H9 (cell line): ENCODE measurements at regions not wholly inside any gene's neighbourhood (a gene's known extent, or its start where the extent isn't known, plus 50 kb on each side); places are given as distances from the start of the nearest gene placed in this dataset.

ENCODE experiments used
- DNase-seq: peaks from one replicate; pipeline ENCODE4 v3.0.0-alpha.2; 2017
- H2AFZ ChIP-seq: one replicate; pipeline ENCODE4 v1.6.1; 2013; ENCODE audit warnings: mild to moderate bottlenecking, low read length, control low read depth, moderate library complexity
- H2AK5ac ChIP-seq: 2 replicates; pipeline ENCODE4 v1.6.1; 2013; ENCODE audit warnings: low read length, control low read depth, mixed read lengths; ENCODE audit not compliant: insufficient read length
- H2BK120ac ChIP-seq: one replicate; pipeline ENCODE4 v1.6.1; 2013; ENCODE audit warnings: low read depth, mild to moderate bottlenecking, low read length, control low read depth, inconsistent platforms; ENCODE audit not compliant: poor library complexity, severe bottlenecking
- H2BK12ac ChIP-seq: 2 replicates; pipeline ENCODE4 v1.6.1; 2013; ENCODE audit warnings: low read length, control low read depth, mixed read lengths, low read depth; ENCODE audit not compliant: insufficient read length
- H2BK15ac ChIP-seq: 2 replicates; pipeline ENCODE4 v1.6.1; 2013; ENCODE audit warnings: low read depth, low read length, control low read depth
- H2BK20ac ChIP-seq: one replicate; pipeline ENCODE4 v1.6.1; 2013; ENCODE audit warnings: low read depth, mild to moderate bottlenecking, low read length, control low read depth, inconsistent platforms; ENCODE audit not compliant: poor library complexity, severe bottlenecking
- H2BK5ac ChIP-seq: 2 replicates; pipeline ENCODE4 v1.6.1; 2013; ENCODE audit warnings: low read length, control low read depth, mixed read lengths; ENCODE audit not compliant: insufficient read length
- H3K14ac ChIP-seq: 2 replicates; pipeline ENCODE4 v1.6.1; 2013; ENCODE audit warnings: low read length, control low read depth; ENCODE audit not compliant: insufficient read depth
- H3K18ac ChIP-seq: 2 replicates; pipeline ENCODE4 v1.6.1; 2013; ENCODE audit warnings: low read depth, mild to moderate bottlenecking, mixed read lengths, low read length, control low read depth; ENCODE audit not compliant: insufficient read length
- H3K23ac ChIP-seq: 2 replicates; pipeline ENCODE4 v1.6.1; 2013; ENCODE audit warnings: low read length, control low read depth, mixed read lengths, low read depth; ENCODE audit not compliant: insufficient read length
- H3K23me2 ChIP-seq: 2 replicates; pipeline ENCODE4 v1.6.1; 2013; ENCODE audit warnings: low read depth, mild to moderate bottlenecking, mixed read lengths, low read length, control low read depth; ENCODE audit not compliant: insufficient read length, poor library complexity, severe bottlenecking
- H3K27ac ChIP-seq: 2 replicates; pipeline ENCODE4 v1.5.1; 2013; ENCODE audit warnings: low read length, control low read depth, mixed read lengths, low read depth; ENCODE audit not compliant: insufficient read length
- H3K27me3 ChIP-seq: 2 replicates; pipeline ENCODE4 v1.6.1; 2013; ENCODE audit warnings: low read length, control low read depth, inconsistent platforms; ENCODE audit not compliant: insufficient read depth
- H3K4ac ChIP-seq: 2 replicates; pipeline ENCODE4 v1.6.1; 2013; ENCODE audit warnings: low read depth, mild to moderate bottlenecking, control low read depth, inconsistent platforms, low read length, moderate library complexity
- H3K4me1 ChIP-seq: 2 replicates; pipeline ENCODE4 v1.6.1; 2013; ENCODE audit warnings: low read length, control low read depth, inconsistent platforms; ENCODE audit not compliant: insufficient read depth
- H3K4me2 ChIP-seq: 2 replicates; pipeline ENCODE4 v1.6.1; 2013; ENCODE audit warnings: low read length, control low read depth, mixed read lengths; ENCODE audit not compliant: insufficient read length, insufficient read depth
- H3K56ac ChIP-seq: 2 replicates; pipeline ENCODE4 v1.6.1; 2013; ENCODE audit warnings: low read depth, mild to moderate bottlenecking, mixed read lengths, low read length, control low read depth; ENCODE audit not compliant: insufficient read length
- H3K79me1 ChIP-seq: 2 replicates; pipeline ENCODE4 v1.6.1; 2013; ENCODE audit warnings: low read depth, mild to moderate bottlenecking, moderate library complexity, low read length, control low read depth, inconsistent platforms; ENCODE audit not compliant: insufficient read depth, poor library complexity, severe bottlenecking
- H3K79me2 ChIP-seq: 2 replicates; pipeline ENCODE4 v1.6.1; 2013; ENCODE audit warnings: low read length, control low read depth, inconsistent platforms; ENCODE audit not compliant: insufficient read depth
- H3K9ac ChIP-seq: 2 replicates; pipeline ENCODE4 v1.6.1; 2013; ENCODE audit warnings: low read length, control low read depth, mixed read lengths; ENCODE audit not compliant: insufficient read length; ENCODE audit errors: extremely low read depth
- H3K9me3 ChIP-seq: one replicate; pipeline ENCODE4 v1.6.1; 2013; ENCODE audit warnings: low read depth, low read length, inconsistent platforms; ENCODE audit not compliant: control insufficient read depth
- H3T11ph ChIP-seq: one replicate; pipeline ENCODE4 v1.6.1; 2013; ENCODE audit warnings: mild to moderate bottlenecking, low read length, control low read depth, inconsistent platforms
- H4K20me1 ChIP-seq: one replicate; pipeline ENCODE4 v1.6.1; 2013; ENCODE audit not compliant: control insufficient read depth, insufficient read length, insufficient read depth
- H4K5ac ChIP-seq: 2 replicates; pipeline ENCODE4 v1.6.1; 2013; ENCODE audit warnings: low read depth, mild to moderate bottlenecking, mixed read lengths, low read length, control low read depth; ENCODE audit not compliant: insufficient read length
- H4K8ac ChIP-seq: replicated peaks from 2 replicates; pipeline ENCODE4 v1.6.1; 2013; ENCODE audit warnings: low read length, control low read depth, mixed read lengths, low read depth; ENCODE audit not compliant: insufficient read length
- H4K91ac ChIP-seq: 2 replicates; pipeline ENCODE4 v1.6.1; 2013; ENCODE audit warnings: low read depth, mild to moderate bottlenecking, moderate library complexity, mixed read lengths, low read length, control low read depth; ENCODE audit not compliant: insufficient read length
- H3K27ac Mint-ChIP-seq, 3 experiments: 2 replicates in 2 of 3; 3 replicates in 1 of 3; pipeline ENCODE4 v1.8.0; 2020 to 2021; ENCODE audit warnings: mixed read lengths in 3 of 3, mild to moderate bottlenecking in 1 of 3, moderate library complexity in 1 of 3
- H3K27me3 Mint-ChIP-seq: 2 replicates; pipeline ENCODE4 v1.8.0; 2021; ENCODE audit warnings: low read depth, mild to moderate bottlenecking, moderate library complexity, mixed read lengths
- H3K36me3 Mint-ChIP-seq, 3 experiments: 2 replicates in 2 of 3; 3 replicates in 1 of 3; pipeline ENCODE4 v1.8.0; 2020 to 2021; ENCODE audit warnings: low read depth in 3 of 3, mixed read lengths in 3 of 3; ENCODE audit not compliant: insufficient read depth in 1 of 3
- H3K4me1 Mint-ChIP-seq, 2 experiments: 2 replicates each; pipeline ENCODE4 v1.8.0; 2020; ENCODE audit warnings: mixed read lengths in 2 of 2
- H3K4me3 Mint-ChIP-seq, 2 experiments: 2 replicates in 1 of 2; 3 replicates in 1 of 2; pipeline ENCODE4 v1.8.0; 2020 to 2021; ENCODE audit warnings: mild to moderate bottlenecking in 2 of 2, mixed read lengths in 2 of 2, moderate library complexity in 1 of 2
- H3K9me3 Mint-ChIP-seq, 2 experiments: 2 replicates in 1 of 2; 3 replicates in 1 of 2; pipeline ENCODE4 v1.8.0; 2020; ENCODE audit warnings: mild to moderate bottlenecking in 2 of 2, mixed read lengths in 2 of 2, moderate library complexity in 1 of 2
- WGBS: extraction: QIAGEN DNeasy Blood & Tissue Kit; methylation state at CpG from one replicate; pipeline ENCODE4 v1.1.7; 2013; ENCODE audit warnings: missing lambda C conversion rate, low lambda C conversion rate, mixed read lengths; ENCODE audit not compliant: insufficient read length; ENCODE audit errors: extremely low coverage; 5-methylcytosine and 5-hydroxymethylcytosine counted together
- TF ChIP-seq, protein P1 (sequence below): fragments of 200-600 bp; sonication (generic); conservative IDR thresholded peaks from 3 replicates; pipeline ENCODE4 v1.8.0; 2021; ENCODE audit warnings: antibody characterized with exemption, mild to moderate bottlenecking

DNA sequence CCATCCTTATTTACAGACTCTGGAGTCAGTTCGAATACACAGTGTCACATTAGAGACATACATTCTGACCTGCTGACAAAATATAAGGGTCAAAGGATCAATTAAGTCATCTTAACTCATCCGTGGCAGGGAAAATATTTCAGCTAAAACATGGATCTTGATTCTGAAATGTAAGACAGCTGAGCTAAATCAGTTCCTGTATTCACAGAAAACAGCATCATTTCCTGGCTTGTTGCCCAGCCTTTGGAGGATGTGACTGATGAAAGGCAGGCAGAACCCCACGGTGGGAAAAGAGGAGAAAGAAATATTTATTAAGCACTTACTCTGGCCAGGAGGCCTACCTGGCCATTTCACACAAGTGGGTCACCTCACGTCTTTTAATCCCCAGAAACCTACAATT is 101.9 kb downstream of the GAS2L3 start:
- H4K5ac ChIP-seq = no peak overlapping the region

More for the DNA sequence above, 101.9 kb downstream of the GAS2L3 start:
- Histone ChIP-seq H4K91ac (no peak overlapping the region), H2AFZ (no peak overlapping the region), H3K4me2 (no peak overlapping the region), H4K20me1 (no peaks in the 10 kb centered on the region), H3K18ac (no peak overlapping the region), H2AK5ac (no peak overlapping the region), H3K79me2 (no peaks in the 10 kb centered on the region), H2BK5ac (no peak overlapping the region), H2BK20ac (no peak overlapping the region), H3K9ac (no peak overlapping the region), H3K14ac (no peak overlapping the region), H2BK12ac (no peak overlapping the region), H2BK120ac (no peak overlapping the region), H2BK15ac (no peak overlapping the region), H3K4me1 (no peaks in the 10 kb centered on the region), H4K8ac (no peak overlapping the region), H3K79me1 (no peaks in the 10 kb centered on the region), H3K23ac (no peak overlapping the region), H3K27me3 (no peaks in the 10 kb centered on the region; the same call in 1 of the 2 replicates), H3T11ph (no peak overlapping the region), H3K4ac (no peak overlapping the region), H3K27ac (no peak overlapping the region), H3K56ac (no peak overlapping the region), H3K9me3 (no peaks in the 10 kb centered on the region), H3K23me2 (no peaks in the 10 kb centered on the region)
- Mint-ChIP-seq H3K9me3 (peaks cover 2 to 3% of the 10 kb centered on the region in 2 experiments; a peak in 2 of 5 replicates), H3K27ac (no peak overlapping the region), H3K4me3 (no peak overlapping the region), H3K4me1 (no peaks in the 10 kb centered on the region), H3K27me3 (no peaks in the 10 kb centered on the region; the same call in 1 of the 2 replicates), H3K36me3 (no peaks in the 10 kb centered on the region)
- no peak for DNase-seq
- WGBS = no CpG with 5 or more reads among the region's 4 CpGs
- TF ChIP-seq, protein P1, sequence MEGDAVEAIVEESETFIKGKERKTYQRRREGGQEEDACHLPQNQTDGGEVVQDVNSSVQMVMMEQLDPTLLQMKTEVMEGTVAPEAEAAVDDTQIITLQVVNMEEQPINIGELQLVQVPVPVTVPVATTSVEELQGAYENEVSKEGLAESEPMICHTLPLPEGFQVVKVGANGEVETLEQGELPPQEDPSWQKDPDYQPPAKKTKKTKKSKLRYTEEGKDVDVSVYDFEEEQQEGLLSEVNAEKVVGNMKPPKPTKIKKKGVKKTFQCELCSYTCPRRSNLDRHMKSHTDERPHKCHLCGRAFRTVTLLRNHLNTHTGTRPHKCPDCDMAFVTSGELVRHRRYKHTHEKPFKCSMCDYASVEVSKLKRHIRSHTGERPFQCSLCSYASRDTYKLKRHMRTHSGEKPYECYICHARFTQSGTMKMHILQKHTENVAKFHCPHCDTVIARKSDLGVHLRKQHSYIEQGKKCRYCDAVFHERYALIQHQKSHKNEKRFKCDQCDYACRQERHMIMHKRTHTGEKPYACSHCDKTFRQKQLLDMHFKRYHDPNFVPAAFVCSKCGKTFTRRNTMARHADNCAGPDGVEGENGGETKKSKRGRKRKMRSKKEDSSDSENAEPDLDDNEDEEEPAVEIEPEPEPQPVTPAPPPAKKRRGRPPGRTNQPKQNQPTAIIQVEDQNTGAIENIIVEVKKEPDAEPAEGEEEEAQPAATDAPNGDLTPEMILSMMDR = no peak
